ENCODE measurements at regions not wholly inside any gene's neighbourhood (a gene's known extent, or its start where the extent isn't known, plus 50 kb on each side); places are given as distances from the start of the nearest gene placed in this dataset.

- no peaks in the 10 kb centered on the region for H3K27me3 ChIP-seq (ENCODE audit: control insufficient read depth in 1 of 2, insufficient read depth in 2 of 2, low read length in 2 of 2)
- no peak overlapping the region for H3K9ac ChIP-seq (ENCODE audit: low read length)
- H3K36me3 ChIP-seq (ENCODE audit: insufficient read depth, low read length), result no peaks in the 10 kb centered on the region
- no peaks in the 10 kb centered on the region for H3K4me1 ChIP-seq (ENCODE audit: insufficient read depth, low read length)
- H3K27ac ChIP-seq (ENCODE audit: low read depth, low read length), result no peak overlapping the region
- no peaks in the 10 kb centered on the region for H3K9me3 ChIP-seq (ENCODE audit: low read length)
- no peak overlapping the region for H3K4me3 ChIP-seq (ENCODE audit: low read depth in 1 of 2, low read length in 2 of 2)
Measured at GRCh38 chr2:192593561-192593960, 398.8 kb upstream of the TMEFF2 start.

- no peaks in the 10 kb centered on the region for H3K4me1 ChIP-seq (ENCODE audit: insufficient read depth, low read length)
- no peaks in the 10 kb centered on the region for H3K9me3 ChIP-seq (ENCODE audit: low read length)
- H3K9ac ChIP-seq (ENCODE audit: low read length), result no peak overlapping the region
- H3K27ac ChIP-seq (ENCODE audit: low read depth, low read length), result no peak overlapping the region
- no peaks in the 10 kb centered on the region for H3K36me3 ChIP-seq (ENCODE audit: insufficient read depth, low read length)
- H3K4me3 ChIP-seq (ENCODE audit: low read depth in 1 of 2, low read length in 2 of 2), result no peak overlapping the region
- no peaks in the 10 kb centered on the region for H3K27me3 ChIP-seq (ENCODE audit: control insufficient read depth in 1 of 2, insufficient read depth in 2 of 2, low read length in 2 of 2)
Measured at GRCh38 chr2:192591617-192592016, 396.9 kb upstream of the TMEFF2 start.

DNA sequence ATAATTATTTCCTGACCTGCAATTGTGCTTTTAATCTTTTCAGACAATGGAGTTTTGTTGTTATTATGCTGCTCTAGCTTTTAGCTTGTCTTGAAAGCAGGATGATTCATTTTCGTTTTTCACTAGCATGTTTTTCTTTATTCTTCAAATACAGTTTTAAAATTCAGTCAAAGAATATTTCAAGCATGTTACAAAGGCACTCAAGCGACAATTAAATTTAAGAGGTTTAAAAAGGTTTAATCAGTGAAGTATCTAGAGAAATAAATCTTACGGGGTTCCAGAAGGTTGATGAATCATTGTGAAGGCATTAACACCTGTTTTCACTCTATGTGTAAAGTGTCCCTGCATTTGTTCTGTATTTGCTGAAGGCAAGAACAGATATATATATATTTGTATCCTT lies 390.7 kb upstream of the TMEFF2 start:
- H3K9me3 ChIP-seq (ENCODE audit: low read length), result no peaks in the 10 kb centered on the region
- no peak overlapping the region for H3K27ac ChIP-seq (ENCODE audit: low read depth, low read length)
- H3K9ac ChIP-seq (ENCODE audit: low read length), result no peak overlapping the region
- no peaks in the 10 kb centered on the region for H3K36me3 ChIP-seq (ENCODE audit: insufficient read depth, low read length)
- no peaks in the 10 kb centered on the region for H3K27me3 ChIP-seq (ENCODE audit: control insufficient read depth in 1 of 2, insufficient read depth in 2 of 2, low read length in 2 of 2)
- H3K4me3 ChIP-seq (ENCODE audit: low read depth in 1 of 2, low read length in 2 of 2), result no peak overlapping the region
- no peaks in the 10 kb centered on the region for H3K4me1 ChIP-seq (ENCODE audit: insufficient read depth, low read length)

DNA sequence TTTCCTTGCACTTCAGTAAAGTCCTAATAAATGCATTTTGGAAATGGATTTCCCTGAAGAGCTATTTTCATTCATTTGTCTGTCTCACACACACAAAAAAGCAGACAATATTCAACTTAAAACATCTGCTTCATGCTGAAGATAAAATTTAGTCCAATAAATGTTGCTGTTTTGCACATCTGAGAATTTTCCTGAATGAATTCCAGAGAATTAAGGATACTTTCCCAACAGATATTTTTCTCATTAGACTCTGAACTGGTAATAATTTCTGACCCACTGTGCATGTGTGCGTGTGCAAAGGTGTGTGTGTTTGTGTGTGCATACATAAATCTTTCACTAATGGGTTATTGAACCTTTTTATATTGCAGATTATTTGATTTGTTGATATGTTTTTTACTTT lies 390.2 kb upstream of the TMEFF2 start:
- H3K27me3 ChIP-seq (ENCODE audit: control insufficient read depth in 1 of 2, insufficient read depth in 2 of 2, low read length in 2 of 2), result no peaks in the 10 kb centered on the region
- no peaks in the 10 kb centered on the region for H3K36me3 ChIP-seq (ENCODE audit: insufficient read depth, low read length)
- no peaks in the 10 kb centered on the region for H3K9me3 ChIP-seq (ENCODE audit: low read length)
- no peaks in the 10 kb centered on the region for H3K4me1 ChIP-seq (ENCODE audit: insufficient read depth, low read length)
- no peak overlapping the region for H3K27ac ChIP-seq (ENCODE audit: low read depth, low read length)
- H3K4me3 ChIP-seq (ENCODE audit: low read depth in 1 of 2, low read length in 2 of 2), result no peak overlapping the region
- H3K9ac ChIP-seq (ENCODE audit: low read length), result no peak overlapping the region

- Histone ChIP-seq H3K27me3 (ENCODE audit: control insufficient read depth in 1 of 2, insufficient read depth in 2 of 2, low read length in 2 of 2) (no peaks in the 10 kb centered on the region), H3K4me1 (ENCODE audit: insufficient read depth, low read length) (no peaks in the 10 kb centered on the region), H3K27ac (ENCODE audit: low read depth, low read length) (no peak overlapping the region), H3K4me3 (ENCODE audit: low read depth in 1 of 2, low read length in 2 of 2) (no peak overlapping the region), H3K36me3 (ENCODE audit: insufficient read depth, low read length) (no peaks in the 10 kb centered on the region), H3K9ac (ENCODE audit: low read length) (no peak overlapping the region), H3K9me3 (ENCODE audit: low read length) (no peaks in the 10 kb centered on the region)
Measured at GRCh38 chr2:192579965-192580700, 385.4 kb upstream of the TMEFF2 start.

GRCh38 chr2:192578780-192579179 lies 384.0 kb upstream of the TMEFF2 start:
- H3K9me3 ChIP-seq (ENCODE audit: low read length), result no peaks in the 10 kb centered on the region
- H3K27me3 ChIP-seq (ENCODE audit: control insufficient read depth in 1 of 2, insufficient read depth in 2 of 2, low read length in 2 of 2), result no peaks in the 10 kb centered on the region
- no peak overlapping the region for H3K9ac ChIP-seq (ENCODE audit: low read length)
- no peaks in the 10 kb centered on the region for H3K36me3 ChIP-seq (ENCODE audit: insufficient read depth, low read length)
- H3K27ac ChIP-seq (ENCODE audit: low read depth, low read length), result no peak overlapping the region
- H3K4me1 ChIP-seq (ENCODE audit: insufficient read depth, low read length), result no peaks in the 10 kb centered on the region
- no peak overlapping the region for H3K4me3 ChIP-seq (ENCODE audit: low read depth in 1 of 2, low read length in 2 of 2)

DNA sequence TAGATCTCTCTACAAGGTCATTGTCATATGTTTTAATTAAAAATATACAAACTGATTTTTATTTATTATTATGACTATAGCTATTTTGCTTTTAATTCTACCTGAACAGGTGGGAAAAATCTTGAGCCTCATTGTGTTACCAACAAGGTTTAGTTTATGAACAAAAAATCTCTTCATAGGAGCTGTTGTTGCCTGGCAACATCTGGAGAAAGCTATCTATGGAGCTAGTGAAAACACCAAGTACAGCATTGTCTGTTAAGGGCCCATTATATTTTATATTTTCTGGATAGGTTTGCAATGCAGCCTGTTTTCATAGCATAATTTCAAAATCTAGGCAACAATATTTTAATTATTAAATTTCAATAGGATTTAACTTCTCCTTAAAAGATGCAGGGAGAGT lies 383.0 kb upstream of the TMEFF2 start:
- no peaks in the 10 kb centered on the region for H3K9me3 ChIP-seq (ENCODE audit: low read length)
- no peak overlapping the region for H3K9ac ChIP-seq (ENCODE audit: low read length)
- no peaks in the 10 kb centered on the region for H3K4me1 ChIP-seq (ENCODE audit: insufficient read depth, low read length)
- H3K27me3 ChIP-seq (ENCODE audit: control insufficient read depth in 1 of 2, insufficient read depth in 2 of 2, low read length in 2 of 2), result no peaks in the 10 kb centered on the region
- no peak overlapping the region for H3K27ac ChIP-seq (ENCODE audit: low read depth, low read length)
- no peaks in the 10 kb centered on the region for H3K36me3 ChIP-seq (ENCODE audit: insufficient read depth, low read length)
- H3K4me3 ChIP-seq (ENCODE audit: low read depth in 1 of 2, low read length in 2 of 2), result no peak overlapping the region

GRCh38 chr2:192574552-192574951 lies 379.8 kb upstream of the TMEFF2 start:
- Histone ChIP-seq H3K36me3 (ENCODE audit: insufficient read depth, low read length) (no peaks in the 10 kb centered on the region), H3K4me1 (ENCODE audit: insufficient read depth, low read length) (no peaks in the 10 kb centered on the region), H3K9me3 (ENCODE audit: low read length) (no peaks in the 10 kb centered on the region), H3K4me3 (ENCODE audit: low read depth in 1 of 2, low read length in 2 of 2) (no peak overlapping the region), H3K27me3 (ENCODE audit: control insufficient read depth in 1 of 2, insufficient read depth in 2 of 2, low read length in 2 of 2) (no peaks in the 10 kb centered on the region), H3K9ac (ENCODE audit: low read length) (no peak overlapping the region), H3K27ac (ENCODE audit: low read depth, low read length) (no peak overlapping the region)

- Histone ChIP-seq H3K9me3 (ENCODE audit: low read length) (no peaks in the 10 kb centered on the region), H3K27me3 (ENCODE audit: control insufficient read depth in 1 of 2, insufficient read depth in 2 of 2, low read length in 2 of 2) (no peaks in the 10 kb centered on the region), H3K9ac (ENCODE audit: low read length) (no peak overlapping the region), H3K36me3 (ENCODE audit: insufficient read depth, low read length) (no peaks in the 10 kb centered on the region), H3K4me3 (ENCODE audit: low read depth in 1 of 2, low read length in 2 of 2) (no peak overlapping the region), H3K4me1 (ENCODE audit: insufficient read depth, low read length) (no peaks in the 10 kb centered on the region), H3K27ac (ENCODE audit: low read depth, low read length) (no peak overlapping the region)
Measured at GRCh38 chr2:192571636-192572035, 376.9 kb upstream of the TMEFF2 start.

DNA sequence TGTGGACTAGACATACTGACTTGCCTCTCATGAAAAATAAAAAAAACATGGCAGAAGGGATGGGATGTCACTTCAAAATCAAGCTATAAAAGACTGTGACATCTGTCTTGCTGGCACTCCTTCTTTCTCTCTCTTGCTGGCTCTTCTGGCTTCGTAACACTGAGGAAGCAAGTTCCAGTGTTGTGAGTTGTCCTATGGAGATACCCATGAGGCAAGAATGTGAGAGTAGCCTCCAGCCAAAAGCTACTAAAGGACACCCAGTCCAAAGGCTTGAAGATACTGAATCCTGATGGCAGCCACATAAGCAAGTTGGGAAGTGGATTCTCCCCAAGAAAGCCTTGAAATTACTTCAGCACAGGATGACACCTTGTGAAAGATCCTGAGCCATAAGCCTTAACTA lies 376.1 kb upstream of the TMEFF2 start:
- Histone ChIP-seq H3K27me3 (ENCODE audit: control insufficient read depth in 1 of 2, insufficient read depth in 2 of 2, low read length in 2 of 2) (no peaks in the 10 kb centered on the region), H3K9me3 (ENCODE audit: low read length) (no peaks in the 10 kb centered on the region), H3K9ac (ENCODE audit: low read length) (no peak overlapping the region), H3K27ac (ENCODE audit: low read depth, low read length) (no peak overlapping the region), H3K36me3 (ENCODE audit: insufficient read depth, low read length) (no peaks in the 10 kb centered on the region), H3K4me1 (ENCODE audit: insufficient read depth, low read length) (no peaks in the 10 kb centered on the region), H3K4me3 (ENCODE audit: low read depth in 1 of 2, low read length in 2 of 2) (no peak overlapping the region)

DNA sequence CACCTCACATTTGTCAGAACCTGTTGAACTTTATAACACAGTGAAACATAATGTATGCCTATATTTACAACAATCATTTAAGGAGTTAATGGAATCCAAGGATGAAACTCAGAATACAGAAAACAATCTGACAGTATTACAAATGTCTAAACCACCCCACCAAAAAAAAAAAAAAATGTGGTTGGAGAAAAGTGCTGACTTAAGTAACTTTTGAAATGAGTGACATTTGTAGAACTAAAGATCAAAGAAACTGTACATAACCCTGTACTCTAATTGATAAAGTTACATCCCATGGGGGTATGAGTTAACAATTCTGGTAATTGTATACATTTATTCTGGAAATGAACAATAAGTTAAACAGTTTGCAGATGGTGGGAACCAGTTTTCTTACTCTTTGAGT lies 372.1 kb upstream of the TMEFF2 start:
- no peaks in the 10 kb centered on the region for H3K27me3 ChIP-seq (ENCODE audit: control insufficient read depth in 1 of 2, insufficient read depth in 2 of 2, low read length in 2 of 2)
- no peaks in the 10 kb centered on the region for H3K36me3 ChIP-seq (ENCODE audit: insufficient read depth, low read length)
- H3K27ac ChIP-seq (ENCODE audit: low read depth, low read length), result no peak overlapping the region
- H3K9me3 ChIP-seq (ENCODE audit: low read length), result no peaks in the 10 kb centered on the region
- no peaks in the 10 kb centered on the region for H3K4me1 ChIP-seq (ENCODE audit: insufficient read depth, low read length)
- no peak overlapping the region for H3K9ac ChIP-seq (ENCODE audit: low read length)
- H3K4me3 ChIP-seq (ENCODE audit: low read depth in 1 of 2, low read length in 2 of 2), result no peak overlapping the region

- Histone ChIP-seq H3K9ac (ENCODE audit: low read length) (no peak overlapping the region), H3K4me3 (ENCODE audit: low read depth in 1 of 2, low read length in 2 of 2) (no peak overlapping the region), H3K27me3 (ENCODE audit: control insufficient read depth in 1 of 2, insufficient read depth in 2 of 2, low read length in 2 of 2) (no peaks in the 10 kb centered on the region), H3K4me1 (ENCODE audit: insufficient read depth, low read length) (no peaks in the 10 kb centered on the region), H3K9me3 (ENCODE audit: low read length) (no peaks in the 10 kb centered on the region), H3K27ac (ENCODE audit: low read depth, low read length) (no peak overlapping the region), H3K36me3 (ENCODE audit: insufficient read depth, low read length) (no peaks in the 10 kb centered on the region)
Measured at GRCh38 chr2:192560326-192560725, 365.6 kb upstream of the TMEFF2 start.

Data from muscle layer of colon (tissue), 2 donors.